ENCODE measurements at regions not wholly inside any gene's neighbourhood (a gene's known extent, or its start where the extent isn't known, plus 50 kb on each side); places are given as distances from the start of the nearest gene placed in this dataset.

- TF ChIP-seq EZH2phosphoT487 (IDR thresholded peaks at IDR 0.05; ENCODE audit: borderline replicate concordance), result no peak
- TF ChIP-seq REST (IDR thresholded peaks at IDR 0.05; ENCODE audit: low read depth), result no peak
Observed at GRCh38 chr12:42990387-42990786, 400.8 kb upstream of the PRICKLE1 start.
